ENCODE measurements at regions not wholly inside any gene's neighbourhood (a gene's known extent, or its start where the extent isn't known, plus 50 kb on each side); places are given as distances from the start of the nearest gene placed in this dataset.

DNA sequence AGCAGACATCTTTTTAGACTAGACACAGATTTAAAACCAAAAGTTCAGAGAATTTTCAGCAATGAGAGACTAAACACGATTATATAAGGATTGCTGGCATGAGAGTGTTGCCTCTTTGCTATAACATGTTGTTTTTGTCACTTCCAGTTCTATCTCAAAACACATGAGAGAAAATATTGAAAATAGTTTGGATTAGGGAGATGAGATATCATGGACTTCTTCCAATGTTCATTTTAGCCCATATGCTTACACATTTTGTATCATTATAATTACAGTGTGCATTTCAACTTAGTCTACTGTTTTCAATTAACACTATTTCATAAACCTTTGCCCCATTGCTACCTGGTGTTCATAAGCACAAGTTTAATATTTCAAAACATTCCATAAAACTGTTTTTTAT is 175.9 kb upstream of the PGR start:
- Histone ChIP-seq H3K79me2 (ENCODE audit: insufficient read depth, low read length) (no peaks in the 10 kb centered on the region), H2AFZ (ENCODE audit: insufficient read depth, low read depth, low read length, poor library complexity, severe bottlenecking) (no peak overlapping the region), H3K27ac (ENCODE audit: low read depth in 1 of 2, low read length in 2 of 2) (no peak overlapping the region), H3K4me2 (replicated peaks; ENCODE audit: extremely low read depth, low read length, poor library complexity, severe bottlenecking) (no peak overlapping the region), H3K36me3 (replicated peaks in 1 of 2; ENCODE audit: control insufficient read depth in 1 of 2, insufficient read depth in 2 of 2, low read length in 2 of 2) (no peaks in the 10 kb centered on the region), H3K4me3 (replicated peaks in 1 of 3; ENCODE audit: low read depth in 2 of 3, low read length in 3 of 3) (no peak overlapping the region), H4K20me1 (ENCODE audit: insufficient read depth, low read length) (no peaks in the 10 kb centered on the region), H3K27me3 (ENCODE audit: control insufficient read depth in 2 of 2, insufficient read depth in 2 of 2, low read length in 2 of 2) (no peaks in the 10 kb centered on the region), H3K4me1 (ENCODE audit: control insufficient read depth in 1 of 2, insufficient read depth in 2 of 2, low read length in 2 of 2) (no peaks in the 10 kb centered on the region), H3K9ac (ENCODE audit: insufficient read depth, low read length, poor library complexity, severe bottlenecking) (no peak overlapping the region), H3K9me3 (replicated peaks in 1 of 2; ENCODE audit: control insufficient read depth in 1 of 2, insufficient read depth in 1 of 2, low read length in 2 of 2) (no peaks in the 10 kb centered on the region)
- Mint-ChIP-seq H3K9me3 (peaks cover 0 to 6% (median 2%) of the 10 kb centered on the region in 7 donors), H3K27ac (no peak overlapping the region), H3K36me3 (no peaks in the 10 kb centered on the region), H3K27me3 (ENCODE audit: low read depth in 3 of 3) (no peaks in the 10 kb centered on the region), H3K4me1 (no peaks in the 10 kb centered on the region), H3K4me3 (no peak overlapping the region)
- no CpG with 5 or more reads among the region's 1 CpG for WGBS (ENCODE audit: insufficient coverage)
- TF ChIP-seq, protein P1, sequence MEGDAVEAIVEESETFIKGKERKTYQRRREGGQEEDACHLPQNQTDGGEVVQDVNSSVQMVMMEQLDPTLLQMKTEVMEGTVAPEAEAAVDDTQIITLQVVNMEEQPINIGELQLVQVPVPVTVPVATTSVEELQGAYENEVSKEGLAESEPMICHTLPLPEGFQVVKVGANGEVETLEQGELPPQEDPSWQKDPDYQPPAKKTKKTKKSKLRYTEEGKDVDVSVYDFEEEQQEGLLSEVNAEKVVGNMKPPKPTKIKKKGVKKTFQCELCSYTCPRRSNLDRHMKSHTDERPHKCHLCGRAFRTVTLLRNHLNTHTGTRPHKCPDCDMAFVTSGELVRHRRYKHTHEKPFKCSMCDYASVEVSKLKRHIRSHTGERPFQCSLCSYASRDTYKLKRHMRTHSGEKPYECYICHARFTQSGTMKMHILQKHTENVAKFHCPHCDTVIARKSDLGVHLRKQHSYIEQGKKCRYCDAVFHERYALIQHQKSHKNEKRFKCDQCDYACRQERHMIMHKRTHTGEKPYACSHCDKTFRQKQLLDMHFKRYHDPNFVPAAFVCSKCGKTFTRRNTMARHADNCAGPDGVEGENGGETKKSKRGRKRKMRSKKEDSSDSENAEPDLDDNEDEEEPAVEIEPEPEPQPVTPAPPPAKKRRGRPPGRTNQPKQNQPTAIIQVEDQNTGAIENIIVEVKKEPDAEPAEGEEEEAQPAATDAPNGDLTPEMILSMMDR (IDR thresholded peaks at IDR 0.05), result no peak
- no peak for DNase-seq
- intact Hi-C loops (cut with micrococcal nuclease), result no loop called here

DNA sequence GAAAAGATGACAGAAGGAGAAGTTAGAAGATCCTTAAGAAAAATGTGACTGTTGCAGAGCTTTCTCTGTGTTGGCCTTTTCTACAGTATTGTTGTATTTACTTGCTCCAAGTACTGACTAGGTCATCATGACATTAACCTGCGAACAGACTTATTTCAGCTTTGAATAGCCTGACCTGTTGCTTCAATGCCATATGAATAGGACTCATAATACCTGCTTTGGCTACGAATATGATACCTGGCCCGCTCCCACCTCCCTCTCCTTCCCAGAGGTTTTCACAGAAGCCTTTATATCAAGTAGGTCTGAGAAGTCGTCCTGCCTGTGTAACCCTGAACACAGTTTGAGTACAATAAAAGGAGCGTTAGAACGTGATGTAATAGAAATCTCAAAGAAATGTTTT is 169.6 kb upstream of the PGR start:
- H3K9me3 Mint-ChIP-seq, result peaks cover 3 to 18% (median 10%) of the 10 kb centered on the region in 7 donors
- Histone ChIP-seq H3K9me3 (replicated peaks in 1 of 2; ENCODE audit: control insufficient read depth in 1 of 2, insufficient read depth in 1 of 2, low read length in 2 of 2) (peaks cover 12% of the 10 kb centered on the region in 2 donors), H3K36me3 (replicated peaks in 1 of 2; ENCODE audit: control insufficient read depth in 1 of 2, insufficient read depth in 2 of 2, low read length in 2 of 2) (no peaks in the 10 kb centered on the region), H3K27me3 (ENCODE audit: control insufficient read depth in 2 of 2, insufficient read depth in 2 of 2, low read length in 2 of 2) (no peaks in the 10 kb centered on the region), H2AFZ (ENCODE audit: insufficient read depth, low read depth, low read length, poor library complexity, severe bottlenecking) (no peak overlapping the region), H4K20me1 (ENCODE audit: insufficient read depth, low read length) (no peaks in the 10 kb centered on the region), H3K4me1 (ENCODE audit: control insufficient read depth in 1 of 2, insufficient read depth in 2 of 2, low read length in 2 of 2) (no peaks in the 10 kb centered on the region), H3K4me2 (replicated peaks; ENCODE audit: extremely low read depth, low read length, poor library complexity, severe bottlenecking) (no peak overlapping the region), H3K4me3 (replicated peaks in 1 of 3; ENCODE audit: low read depth in 2 of 3, low read length in 3 of 3) (no peak overlapping the region), H3K79me2 (ENCODE audit: insufficient read depth, low read length) (no peaks in the 10 kb centered on the region), H3K9ac (ENCODE audit: insufficient read depth, low read length, poor library complexity, severe bottlenecking) (no peak overlapping the region), H3K27ac (ENCODE audit: low read depth in 1 of 2, low read length in 2 of 2) (no peak overlapping the region)
- no peaks in the 10 kb centered on the region for H3K27me3 Mint-ChIP-seq (ENCODE audit: low read depth in 3 of 3)
- intact Hi-C loops (cut with micrococcal nuclease), result no loop called here
- 96% methylated on average over 2 of the region's 6 CpGs for WGBS (ENCODE audit: insufficient coverage)
- H3K36me3 Mint-ChIP-seq, result no peaks in the 10 kb centered on the region
- TF ChIP-seq, protein P1 (IDR thresholded peaks at IDR 0.05), result no peak
- H3K4me3 Mint-ChIP-seq, result no peak overlapping the region
- H3K27ac Mint-ChIP-seq, result no peak overlapping the region
- no peaks in the 10 kb centered on the region for H3K4me1 Mint-ChIP-seq
- no peak for DNase-seq
